HEK293T (cell line): ENCODE measurements at regions not wholly inside any gene's neighbourhood (a gene's known extent, or its start where the extent isn't known, plus 50 kb on each side); places are given as distances from the start of the nearest gene placed in this dataset.

Experiments used
- FOXK2 ChIP-seq: fragments of 450-650 bp; IDR thresholded peaks from 2 replicates; pipeline ENCODE4 v1.6.1; 2016; ENCODE audit warnings: mild to moderate bottlenecking
- HDGF ChIP-seq: fragments of 450-650 bp; IDR thresholded peaks from 2 replicates; pipeline ENCODE4 v1.6.1; 2017; ENCODE audit warnings: antibody characterized with exemption, borderline replicate concordance

DNA sequence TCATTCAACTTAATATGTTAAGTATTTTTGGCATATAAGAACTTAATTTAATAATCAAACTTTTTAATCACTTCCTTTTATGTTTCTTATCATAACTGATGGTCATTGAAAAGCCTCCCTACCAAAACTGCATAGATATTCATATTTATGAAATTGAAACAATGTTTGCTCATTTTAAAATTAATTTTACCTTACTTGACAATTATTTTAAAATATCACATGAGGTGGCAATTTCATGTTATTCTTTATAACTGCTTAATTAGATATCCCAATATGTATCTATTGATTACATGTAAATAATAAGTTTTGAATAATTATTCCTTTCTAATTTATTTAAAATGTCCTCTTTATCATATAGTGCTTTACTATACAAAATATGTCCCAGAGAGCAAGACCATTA lies 266.1 kb upstream of the NRIP1 start:
- no peak for TF ChIP-seq FOXK2
- no peak for TF ChIP-seq HDGF
